HepG2 (cell line): ENCODE measurements at regions not wholly inside any gene's neighbourhood (a gene's known extent, or its start where the extent isn't known, plus 50 kb on each side); places are given as distances from the start of the nearest gene placed in this dataset.

ENCODE experiments used
- ATAC-seq: fragments of 200-7000 bp; cut with Tn5 transposase; 3 replicates; pipeline ENCODE4 v1.9.1; 2020; ENCODE audit warnings: mild to moderate bottlenecking, moderate library complexity
- BruUV-seq: library from RNA; stranded (reverse); fragments of 400-500 nt; replicated peaks from 2 replicates; lab custom pipeline; 2021; lab: Mats Ljungman, UMichigan
- CTCF ChIA-PET: fragments of 300-600 bp; formaldehyde crosslinking; extraction: SDS; loops from one replicate; lab custom pipeline; 2021; ENCODE audit warnings: low total read pairs, inconsistent platforms, low intra/inter-chr PET ratio; lab: Yijun Ruan, JAX
- POLR2A ChIA-PET: fragments of 350-600 bp; sonication (Branson Sonifier 250); formaldehyde crosslinking; loops from one replicate; lab custom pipeline; 2020; ENCODE audit warnings: antibody characterized with exemption, inconsistent platforms; lab: Yijun Ruan, JAX
- DNase-seq: peaks from one replicate; pipeline ENCODE4 v3.0.0-alpha.2; 2015; ENCODE audit warnings: low spot score
- FAIRE-seq: peaks from 3 replicates; lab custom pipeline; 2011; peaks lifted over from hg19 to GRCh38; lab: Jason Lieb, UNC
- H2AFZ ChIP-seq: one replicate; pipeline ENCODE4 v1.6.1; 2011; ENCODE audit warnings: low read length, inconsistent platforms
- H3K27ac ChIP-seq: fragments of 300-600 bp; 3 replicates; pipeline ENCODE4 v1.8.0; 2011; ENCODE audit warnings: mixed run types, mild to moderate bottlenecking, mixed read lengths, low read length, inconsistent platforms; ENCODE audit not compliant: insufficient read depth; ENCODE audit errors: extremely low read length
- H3K27me3 ChIP-seq, 2 experiments: fragments of 200-600 bp in 1 of 2; 2 replicates in 1 of 2; 3 replicates in 1 of 2; pipeline versions ENCODE4 v1.6.0 to v1.8.0; 2011; ENCODE audit warnings: low read length in 2 of 2, mild to moderate bottlenecking in 2 of 2, moderate library complexity in 2 of 2, inconsistent platforms in 1 of 2; ENCODE audit not compliant: insufficient read depth in 2 of 2, control insufficient read depth in 1 of 2
- H3K36me3 ChIP-seq, 2 experiments: fragments of 200-600 bp in 1 of 2; replicated peaks in 1 of 2; 2 replicates in 1 of 2; 3 replicates in 1 of 2; pipeline versions ENCODE4 v1.5.1 to v1.8.0; 2011; ENCODE audit warnings: low read length in 2 of 2, inconsistent platforms in 1 of 2; ENCODE audit not compliant: insufficient read depth in 2 of 2, control insufficient read depth in 1 of 2
- H3K4me1 ChIP-seq: 2 replicates; pipeline ENCODE4 v1.5.1; 2012; ENCODE audit warnings: low read length, inconsistent platforms; ENCODE audit not compliant: insufficient read depth
- H3K4me2 ChIP-seq: 2 replicates; pipeline ENCODE4 v1.6.0; 2011; ENCODE audit warnings: low read depth, low read length, inconsistent platforms
- H3K4me3 ChIP-seq, 3 experiments: fragments of 200-600 bp in 1 of 3; sonication (generic), shearing (Covaris generic) in 1 of 3; replicated peaks in 1 of 3; 2 replicates each; pipeline ENCODE4 v1.5.1; 2011 to 2016; ENCODE audit warnings: low read length in 3 of 3, inconsistent platforms in 2 of 3, low read depth in 2 of 3, mild to moderate bottlenecking in 2 of 3, control low read depth in 1 of 3, mixed read lengths in 1 of 3; ENCODE audit not compliant: insufficient read depth in 1 of 3
- H3K79me2 ChIP-seq: one replicate; pipeline ENCODE4 v1.6.1; 2011; ENCODE audit warnings: low read length, inconsistent platforms; ENCODE audit not compliant: insufficient read depth
- H3K9ac ChIP-seq: 2 replicates; pipeline ENCODE4 v1.6.0; 2011; ENCODE audit warnings: mild to moderate bottlenecking, low read depth, low read length, inconsistent platforms; ENCODE audit not compliant: insufficient read depth
- H3K9me3 ChIP-seq: 2 replicates; pipeline ENCODE4 v1.5.1; 2012; ENCODE audit warnings: mild to moderate bottlenecking, low read length
- H4K20me1 ChIP-seq: 2 replicates; pipeline ENCODE4 v1.6.0; 2011; ENCODE audit warnings: inconsistent platforms, mild to moderate bottlenecking, low read length, moderate library complexity; ENCODE audit not compliant: insufficient read depth
- DDIT3 ChIP-seq: sonication (generic); formaldehyde crosslinking; IDR thresholded peaks from 2 replicates; pipeline ENCODE4 v1.4.0; 2020; ENCODE audit warnings: mild to moderate bottlenecking, missing genetic modification reagents
- GATAD1 ChIP-seq: IDR thresholded peaks from 2 replicates; pipeline ENCODE4 v1.6.1; 2016; ENCODE audit warnings: missing genetic modification reagents, missing compliant biosample characterization
- HDAC1 ChIP-seq: sonication (generic); formaldehyde crosslinking; IDR thresholded peaks from 2 replicates; pipeline ENCODE4 v1.5.1; 2020; ENCODE audit warnings: mild to moderate bottlenecking, missing genetic modification reagents
- KDM3A ChIP-seq: IDR thresholded peaks from 2 replicates; pipeline ENCODE4 v1.6.1; 2018; ENCODE audit warnings: low read depth, missing compliant biosample characterization
- KLF6 ChIP-seq: IDR thresholded peaks from 2 replicates; pipeline ENCODE4 v1.8.0; 2016; ENCODE audit warnings: missing biosample characterization, missing genetic modification reagents
- NFRKB ChIP-seq: fragments of 450-650 bp; IDR thresholded peaks from 2 replicates; pipeline ENCODE4 v1.6.1; 2017
- RFX5 ChIP-seq: IDR thresholded peaks from 2 replicates; pipeline ENCODE4 v1.6.1; 2011; ENCODE audit warnings: low read depth, low read length, improper control_type of control experiment
- SMC3 ChIP-seq: IDR thresholded peaks from 2 replicates; pipeline ENCODE4 v1.6.1; 2011; ENCODE audit warnings: low read length, improper control_type of control experiment
- THAP11 ChIP-seq: IDR thresholded peaks from 2 replicates; pipeline ENCODE4 v1.6.1; 2016; ENCODE audit warnings: missing biosample characterization, missing genetic modification reagents
- TRIM24 ChIP-seq: sonication (generic); formaldehyde crosslinking; IDR thresholded peaks from 2 replicates; pipeline ENCODE4 v1.8.0; 2022; ENCODE audit warnings: mild to moderate bottlenecking, missing genetic modification reagents
- ZNF224 ChIP-seq: sonication (generic); formaldehyde crosslinking; IDR thresholded peaks from 2 replicates; pipeline ENCODE4 v1.5.0; 2020; ENCODE audit warnings: mild to moderate bottlenecking, missing genetic modification reagents
- ZNF34 ChIP-seq: sonication (generic); formaldehyde crosslinking; IDR thresholded peaks from 2 replicates; pipeline ENCODE4 v1.4.0; 2020; ENCODE audit warnings: mild to moderate bottlenecking, missing genetic modification reagents, borderline replicate concordance
- ZNF543 ChIP-seq: sonication (generic); formaldehyde crosslinking; IDR thresholded peaks from 2 replicates; pipeline ENCODE4 v1.4.0; 2020; ENCODE audit warnings: mild to moderate bottlenecking, missing genetic modification reagents
- ZNF562 ChIP-seq: sonication (generic); formaldehyde crosslinking; IDR thresholded peaks from 2 replicates; pipeline ENCODE4 v1.8.0; 2022; ENCODE audit warnings: missing genetic modification reagents, borderline replicate concordance
- WGBS: methylation state at CpG from one replicate; pipeline ENCODE4 v1.1.6; 2017; ENCODE audit warnings: low lambda C conversion rate; 5-methylcytosine and 5-hydroxymethylcytosine counted together
- in situ Hi-C: cut with HindIII; loops from 2 replicates; pipeline ENCODE4 v1.10.0; 2017; ENCODE audit warnings: low pct_unique_long_range_greater_than_20kb; ENCODE audit not compliant: extremely low pct_ligation_motif_present
- intact Hi-C: fragments of 100-400 bp; cut with micrococcal nuclease; formaldehyde crosslinking; loops from one replicate; pipeline ENCODE4 v1.10.0; 2022; ENCODE audit not compliant: unreplicated experiment

- CTCF ChIA-PET, result no interaction called here
- Histone ChIP-seq H4K20me1 (no peaks in the 10 kb centered on the region), H3K9ac (no peak overlapping the region), H3K27ac (no peak overlapping the region), H3K4me2 (no peak overlapping the region), H3K79me2 (no peaks in the 10 kb centered on the region), H2AFZ (no peak overlapping the region), H3K4me3 (no peak overlapping the region), H3K36me3 (no peaks in the 10 kb centered on the region), H3K4me1 (peaks cover 18% of the 10 kb centered on the region; the same call in 1 of the 2 replicates), H3K9me3 (no peaks in the 10 kb centered on the region), H3K27me3 (no peaks in the 10 kb centered on the region)
- no peak for ATAC-seq
- WGBS, result 47% methylated on average over 4 of the region's 4 CpGs
- no TSS peak for BruUV-seq
- no peak for TF ChIP-seq KLF6
- no peak for TF ChIP-seq TRIM24 (CRISPR knock-in tag)
- no peak for TF ChIP-seq THAP11 (CRISPR knock-in tag)
- no peak for TF ChIP-seq DDIT3
- TF ChIP-seq ZNF562 (CRISPR knock-in tag), result no peak
- no peak for TF ChIP-seq ZNF224
- no peak for TF ChIP-seq KDM3A (CRISPR knock-in tag)
- TF ChIP-seq RFX5, result no peak
- TF ChIP-seq SMC3, result no peak
- TF ChIP-seq ZNF34 (CRISPR knock-in tag), result no peak
- no peak for TF ChIP-seq NFRKB
- TF ChIP-seq HDAC1 (CRISPR knock-in tag), result no peak
- no peak for TF ChIP-seq GATAD1 (CRISPR knock-in tag)
- TF ChIP-seq ZNF543 (CRISPR knock-in tag), result no peak
- in situ Hi-C loops (no loop called here), intact Hi-C loops (no loop called here)
- POLR2A ChIA-PET, result no interaction called here
- FAIRE-seq, result no peak
- no peak for DNase-seq
These were observed 81.7 kb upstream of the ABCC4 start for GRCh38 chr13:95382916-95383315.
